BJ (cell line): ENCODE measurements at regions not wholly inside any gene's neighbourhood (a gene's known extent, or its start where the extent isn't known, plus 50 kb on each side); places are given as distances from the start of the nearest gene placed in this dataset. TPM values are rescaled to one million over a fixed set of nuclear protein-coding genes. Genes with fewer than 3 reads are reported as not detected.

Experiments
- CTCF ChIA-PET: fragments of 350-600 bp; formaldehyde crosslinking; extraction: SDS; loops from one replicate; lab custom pipeline; 2021; ENCODE audit warnings: antibody characterized with exemption, inconsistent platforms; lab: Yijun Ruan, JAX
- POLR2A ChIA-PET: fragments of 300-600 bp; sonication (Branson Sonifier 250); formaldehyde crosslinking; extraction: SDS; loops from one replicate; lab custom pipeline; 2021; ENCODE audit warnings: antibody characterized with exemption; lab: Charles Lee
- DNase-seq: peaks from one replicate; pipeline ENCODE4 v3.0.0-alpha.2; 2011; ENCODE audit warnings: low read depth
- H3K27me3 ChIP-seq: 2 replicates; pipeline ENCODE4 v1.6.0; 2011; ENCODE audit warnings: low read length; ENCODE audit not compliant: control insufficient read depth, insufficient read depth
- H3K36me3 ChIP-seq: 2 replicates; pipeline ENCODE4 v1.5.1; 2011; ENCODE audit warnings: low read length; ENCODE audit not compliant: control insufficient read depth, insufficient read depth
- H3K4me3 ChIP-seq: 2 replicates; pipeline ENCODE4 v1.5.1; 2011; ENCODE audit warnings: low read depth, mild to moderate bottlenecking, control low read depth, low read length
- small RNA-seq: library from RNA; depleted of rRNA; stranded (forward); fragments of <200 nt; gene quantifications from one replicate; pipeline ENCODE3, GENCODE V24; 2012; ENCODE audit warnings: low replicate concordance, low read depth; ENCODE audit not compliant: insufficient read length
- TF ChIP-seq, protein P1 (sequence below): IDR thresholded peaks from 2 replicates; pipeline ENCODE4 v1.5.1; 2011; ENCODE audit warnings: low read depth, mild to moderate bottlenecking, control low read depth, inconsistent platforms, low read length, moderate library complexity; ENCODE audit not compliant: insufficient read depth

DNA sequence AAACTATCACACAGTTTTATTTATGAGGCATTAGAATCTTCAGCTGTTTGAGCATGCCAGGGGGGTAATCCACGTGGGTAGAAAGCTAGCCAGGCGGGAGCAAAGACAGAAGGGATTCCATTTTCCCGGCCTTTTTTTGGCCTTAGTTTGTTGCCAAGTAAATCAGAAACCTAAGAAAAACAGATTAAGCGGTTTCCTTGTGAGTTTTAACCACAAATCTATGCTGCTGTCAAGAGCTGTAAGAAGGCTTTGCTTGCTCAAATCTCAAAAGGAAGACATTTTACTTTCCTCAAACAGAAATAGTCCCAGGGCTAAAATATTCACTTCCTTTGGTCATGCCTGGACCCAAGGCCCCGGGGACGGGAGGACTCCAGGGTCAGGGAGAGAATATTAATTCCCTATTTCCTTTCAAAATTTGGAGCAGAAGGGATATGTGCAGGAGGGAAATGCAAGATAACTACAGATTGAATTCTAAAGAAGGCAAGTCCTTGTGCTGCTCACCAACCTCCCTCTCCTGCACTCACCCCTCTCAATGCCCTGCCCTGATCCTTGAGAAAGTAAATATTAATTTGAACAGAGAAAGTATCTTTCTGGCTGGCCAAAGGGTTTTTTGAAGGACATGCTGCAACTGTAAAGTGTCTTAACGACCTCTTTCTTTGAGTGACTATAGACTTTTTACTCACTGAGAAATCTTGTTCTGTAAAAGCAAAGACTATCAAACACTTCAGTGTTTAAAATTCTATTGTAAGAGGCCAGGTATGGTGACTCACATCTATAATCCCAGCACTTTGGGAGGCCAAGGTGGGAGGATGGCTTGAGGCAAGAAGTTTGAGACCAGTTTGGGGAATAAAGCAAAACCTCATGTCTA lies 75.7 kb downstream of the HSD17B6 start:
- POLR2A ChIA-PET = no interaction called here
- Histone ChIP-seq H3K27me3 (no peaks in the 10 kb centered on the region), H3K4me3 (no peak overlapping the region), H3K36me3 (no peaks in the 10 kb centered on the region)
- no peak for DNase-seq
- TF ChIP-seq, protein P1, sequence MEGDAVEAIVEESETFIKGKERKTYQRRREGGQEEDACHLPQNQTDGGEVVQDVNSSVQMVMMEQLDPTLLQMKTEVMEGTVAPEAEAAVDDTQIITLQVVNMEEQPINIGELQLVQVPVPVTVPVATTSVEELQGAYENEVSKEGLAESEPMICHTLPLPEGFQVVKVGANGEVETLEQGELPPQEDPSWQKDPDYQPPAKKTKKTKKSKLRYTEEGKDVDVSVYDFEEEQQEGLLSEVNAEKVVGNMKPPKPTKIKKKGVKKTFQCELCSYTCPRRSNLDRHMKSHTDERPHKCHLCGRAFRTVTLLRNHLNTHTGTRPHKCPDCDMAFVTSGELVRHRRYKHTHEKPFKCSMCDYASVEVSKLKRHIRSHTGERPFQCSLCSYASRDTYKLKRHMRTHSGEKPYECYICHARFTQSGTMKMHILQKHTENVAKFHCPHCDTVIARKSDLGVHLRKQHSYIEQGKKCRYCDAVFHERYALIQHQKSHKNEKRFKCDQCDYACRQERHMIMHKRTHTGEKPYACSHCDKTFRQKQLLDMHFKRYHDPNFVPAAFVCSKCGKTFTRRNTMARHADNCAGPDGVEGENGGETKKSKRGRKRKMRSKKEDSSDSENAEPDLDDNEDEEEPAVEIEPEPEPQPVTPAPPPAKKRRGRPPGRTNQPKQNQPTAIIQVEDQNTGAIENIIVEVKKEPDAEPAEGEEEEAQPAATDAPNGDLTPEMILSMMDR = no peak
- CTCF ChIA-PET = no interaction called here

Small RNA genes in the stretch of these regions (small RNA-seq; reads per million reads assigned to genes)
- gene AC121758.2 (not detected), gene RF00554 (not detected)
